Adrenal gland (tissue), 5 donors: ENCODE measurements at regions not wholly inside any gene's neighbourhood (a gene's known extent, or its start where the extent isn't known, plus 50 kb on each side); places are given as distances from the start of the nearest gene placed in this dataset.

Experiments
- POLR2A ChIP-seq, 2 donors: fragments of 450-650 bp; IDR thresholded peaks; one replicate each; pipeline ENCODE4 v1.6.1; 2017; ENCODE audit warnings: antibody characterized with exemption in 2 of 2, mild to moderate bottlenecking in 2 of 2, moderate library complexity in 1 of 2
- TF ChIP-seq, protein P1 (sequence below), 6 experiments: fragments of 450-650 bp in 4 of 6; fragments of 200-600 bp in 2 of 6; sonication (generic) in 1 of 6; IDR thresholded peaks; 1 replicate in 5 of 6; 2 replicates in 1 of 6; pipeline versions ENCODE4 v1.5.1 to v1.8.0; 2016 to 2021; ENCODE audit warnings: antibody characterized with exemption in 6 of 6, mild to moderate bottlenecking in 2 of 6, moderate library complexity in 1 of 6
- donor health status: DM: no; HTN: no; CAD: no.

DNA sequence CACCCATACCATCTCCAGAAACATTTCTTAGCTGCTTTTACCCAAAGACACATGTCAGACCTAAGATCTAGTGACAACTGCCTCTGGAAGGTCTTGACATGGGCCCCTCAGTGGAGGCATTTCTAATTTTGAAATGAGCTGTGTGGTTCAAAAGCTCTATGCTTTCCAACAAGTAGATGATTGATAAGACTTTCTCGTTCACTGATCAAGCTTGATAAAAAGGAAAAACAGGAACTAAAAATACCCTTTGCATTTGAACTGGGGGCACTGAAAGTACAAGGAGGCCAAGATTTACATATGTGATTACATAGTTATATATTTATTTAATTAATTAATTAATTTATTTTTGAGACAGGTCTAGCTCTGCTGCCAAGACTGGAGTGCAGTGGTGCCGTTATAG, 61.3 kb upstream of the SCOC start:
- TF ChIP-seq, protein P1, sequence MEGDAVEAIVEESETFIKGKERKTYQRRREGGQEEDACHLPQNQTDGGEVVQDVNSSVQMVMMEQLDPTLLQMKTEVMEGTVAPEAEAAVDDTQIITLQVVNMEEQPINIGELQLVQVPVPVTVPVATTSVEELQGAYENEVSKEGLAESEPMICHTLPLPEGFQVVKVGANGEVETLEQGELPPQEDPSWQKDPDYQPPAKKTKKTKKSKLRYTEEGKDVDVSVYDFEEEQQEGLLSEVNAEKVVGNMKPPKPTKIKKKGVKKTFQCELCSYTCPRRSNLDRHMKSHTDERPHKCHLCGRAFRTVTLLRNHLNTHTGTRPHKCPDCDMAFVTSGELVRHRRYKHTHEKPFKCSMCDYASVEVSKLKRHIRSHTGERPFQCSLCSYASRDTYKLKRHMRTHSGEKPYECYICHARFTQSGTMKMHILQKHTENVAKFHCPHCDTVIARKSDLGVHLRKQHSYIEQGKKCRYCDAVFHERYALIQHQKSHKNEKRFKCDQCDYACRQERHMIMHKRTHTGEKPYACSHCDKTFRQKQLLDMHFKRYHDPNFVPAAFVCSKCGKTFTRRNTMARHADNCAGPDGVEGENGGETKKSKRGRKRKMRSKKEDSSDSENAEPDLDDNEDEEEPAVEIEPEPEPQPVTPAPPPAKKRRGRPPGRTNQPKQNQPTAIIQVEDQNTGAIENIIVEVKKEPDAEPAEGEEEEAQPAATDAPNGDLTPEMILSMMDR (IDR thresholded peaks at IDR 0.05), result no peak
- no peak for TF ChIP-seq POLR2A (IDR thresholded peaks at IDR 0.05)
